Pancreas (tissue), 10 donors: ENCODE measurements at regions not wholly inside any gene's neighbourhood (a gene's known extent, or its start where the extent isn't known, plus 50 kb on each side); places are given as distances from the start of the nearest gene placed in this dataset.

ENCODE experiments used
- ATAC-seq, 4 donors: fragments of 200-7000 bp; cut with Tn5 transposase; one replicate each; pipeline versions ENCODE4 v1.8.0 to v1.9.1; 2020; ENCODE audit warnings: mild to moderate bottlenecking in 4 of 4, moderate library complexity in 4 of 4
- DNase-seq, 6 donors: peaks; one replicate each; pipeline ENCODE4 v3.0.0-alpha.2; 2020
- FAIRE-seq: peaks from 2 replicates; lab custom pipeline; 2012; peaks lifted over from hg19 to GRCh38; lab: Jason Lieb, UNC
- H3K27ac ChIP-seq, 4 donors: fragments of 200-600 bp; sonication (generic); 1 replicate in 3 of 4; 2 replicates in 1 of 4; pipeline versions ENCODE4 v1.5.0 to v1.8.0; 2020
- H3K27me3 ChIP-seq, 4 donors: fragments of 200-600 bp; one replicate each; pipeline ENCODE4 v1.8.0; 2021
- H3K36me3 ChIP-seq, 3 donors: fragments of 200-600 bp; sonication (generic) in 1 of 3; one replicate each; pipeline versions ENCODE4 v1.5.0 to v1.8.0; 2020 to 2021
- H3K4me1 ChIP-seq, 3 donors: fragments of 200-600 bp; one replicate each; pipeline ENCODE4 v1.8.0; 2021
- H3K4me3 ChIP-seq, 4 donors: fragments of 200-600 bp; sonication (generic) in 2 of 4; one replicate each; pipeline versions ENCODE4 v1.5.0 to v1.8.0; 2020 to 2021
- H3K9me3 ChIP-seq, 4 donors: fragments of 200-600 bp; one replicate each; pipeline ENCODE4 v1.8.0; 2021
- CTCF ChIP-seq, 4 donors: fragments of 200-600 bp; sonication (generic) in 3 of 4; IDR thresholded peaks; one replicate each; pipeline versions ENCODE4 v1.5.0 to v1.8.0; 2021; ENCODE audit warnings: antibody characterized with exemption in 4 of 4
- WGBS, 2 donors: extraction: QIAGEN DNeasy Blood & Tissue Kit; methylation state at CpG; one replicate each; pipeline ENCODE4 v1.1.7; 2013; 5-methylcytosine and 5-hydroxymethylcytosine counted together
- intact Hi-C, 3 donors: fragments of 100-400 bp; cut with DNase I; formaldehyde crosslinking; loops; one replicate each; pipeline versions ENCODE4 v1.11.1 to v1.14.2; 2022
- donor health status: healthy with polysubstance abuse.
- donor health status: DM: no; HTN: no; CAD: no; lungs with moderate emphysema.
- donor health status: DM: no; HTN: no; CAD: no.
- donor health status: control.
- donor health status: control.
- donor health status: Bipolar disorder and iron deficiency.
- donor health status: DM: yes; HTN: yes; CAD: no.
- donor health status: DM: no; HTN: no; CAD: no.
- donor health status: DM: no; HTN: no; CAD: no.
- donor health status: DM: yes; HTN: yes; CAD: no.

GRCh38 chr7:52247518-52247917 is 787.9 kb upstream of the POM121L12 start:
- H3K27ac ChIP-seq: no peak overlapping the region
- no peaks in the 10 kb centered on the region for H3K27me3 ChIP-seq
- ATAC-seq (no peak), FAIRE-seq (no peak), DNase-seq (no peak)
- H3K4me1 ChIP-seq: no peaks in the 10 kb centered on the region
- intact Hi-C loops: no loop called here
- WGBS, 2 donors: 58 to 70% methylated on average over 4 of the region's 4 CpGs
- TF ChIP-seq CTCF (IDR thresholded peaks at IDR 0.05): no peak
- H3K9me3 ChIP-seq: no peaks in the 10 kb centered on the region
- H3K36me3 ChIP-seq: no peaks in the 10 kb centered on the region
- no peak overlapping the region for H3K4me3 ChIP-seq

DNA sequence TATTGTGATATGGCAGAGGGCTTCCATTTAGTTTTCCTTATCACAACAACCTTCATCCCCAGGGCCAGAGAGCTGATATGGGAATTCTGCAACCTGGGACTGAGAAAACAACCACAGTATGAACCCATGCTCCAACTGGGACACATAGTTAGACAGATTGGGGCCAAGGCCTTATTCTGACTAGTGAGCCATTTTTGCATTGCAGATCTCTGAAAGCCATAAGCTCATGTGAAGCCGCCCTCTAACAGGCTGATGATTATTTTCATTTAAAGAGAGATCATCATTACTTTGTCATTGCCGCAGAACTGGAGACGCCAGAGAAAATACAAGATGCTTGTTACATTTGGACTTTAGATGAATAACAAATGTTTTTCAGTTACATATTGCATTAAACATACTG is 791.7 kb upstream of the POM121L12 start:
- no peaks in the 10 kb centered on the region for H3K27me3 ChIP-seq
- ATAC-seq (no peak), DNase-seq (no peak), FAIRE-seq (no peak)
- H3K9me3 ChIP-seq: no peaks in the 10 kb centered on the region
- H3K36me3 ChIP-seq: no peaks in the 10 kb centered on the region
- no peaks in the 10 kb centered on the region for H3K4me1 ChIP-seq
- no peak for TF ChIP-seq CTCF (IDR thresholded peaks at IDR 0.05)
- no peak overlapping the region for H3K27ac ChIP-seq
- intact Hi-C loops: no loop called here
- no peak overlapping the region for H3K4me3 ChIP-seq
- WGBS, 2 donors: 81 to 88% methylated on average over 3 of the region's 3 CpGs

DNA sequence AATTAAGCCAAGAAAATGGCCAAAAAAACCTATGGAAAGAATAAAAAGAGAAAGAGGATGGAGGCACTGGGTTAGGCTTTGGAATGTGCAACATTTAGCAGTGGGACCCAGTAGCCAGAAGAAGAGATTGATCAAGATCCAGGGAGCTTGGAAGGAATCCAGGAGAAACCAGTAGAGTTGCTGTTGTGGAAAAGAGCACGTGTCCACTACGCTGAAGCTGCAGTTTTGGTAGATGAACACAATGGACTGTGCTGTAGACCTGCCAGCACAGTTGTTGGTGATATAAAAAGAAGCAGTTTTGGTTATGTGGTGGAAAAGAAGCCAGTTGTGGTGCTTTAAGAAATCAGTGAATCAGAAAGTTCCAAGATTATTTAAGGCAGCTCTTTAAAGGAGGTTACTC is 802.2 kb upstream of the POM121L12 start:
- Histone ChIP-seq H3K4me1 (no peaks in the 10 kb centered on the region), H3K27me3 (no peaks in the 10 kb centered on the region), H3K4me3 (no peak overlapping the region), H3K9me3 (no peaks in the 10 kb centered on the region), H3K36me3 (no peaks in the 10 kb centered on the region), H3K27ac (no peak overlapping the region)
- DNase-seq: no peak
- 52 to 63% methylated on average over 2 of the region's 2 CpGs for WGBS, 2 donors
- TF ChIP-seq CTCF (IDR thresholded peaks at IDR 0.05): no peak
- intact Hi-C loops: no loop called here
- ATAC-seq: no peak
- FAIRE-seq: no peak

GRCh38 chr7:52211930-52212329 is 823.5 kb upstream of the POM121L12 start:
- TF ChIP-seq CTCF (IDR thresholded peaks at IDR 0.05): no peak
- H3K4me3 ChIP-seq: no peak overlapping the region
- FAIRE-seq (no peak), ATAC-seq (no peak), DNase-seq (no peak)
- no peaks in the 10 kb centered on the region for H3K4me1 ChIP-seq
- WGBS, 2 donors: 51 to 53% methylated on average over 3 of the region's 3 CpGs
- H3K9me3 ChIP-seq: no peaks in the 10 kb centered on the region
- no peaks in the 10 kb centered on the region for H3K27me3 ChIP-seq
- H3K27ac ChIP-seq: no peak overlapping the region
- H3K36me3 ChIP-seq: no peaks in the 10 kb centered on the region
- intact Hi-C loops: no loop called here

GRCh38 chr7:52209614-52210013 is 825.8 kb upstream of the POM121L12 start:
- H3K4me3 ChIP-seq: no peak overlapping the region
- no peaks in the 10 kb centered on the region for H3K9me3 ChIP-seq
- TF ChIP-seq CTCF (IDR thresholded peaks at IDR 0.05): no peak
- DNase-seq: no peak
- FAIRE-seq: no peak
- ATAC-seq: no peak
- intact Hi-C loops: no loop called here
- no peak overlapping the region for H3K27ac ChIP-seq
- 35 to 39% methylated on average over 2 of the region's 2 CpGs for WGBS, 2 donors
- H3K27me3 ChIP-seq: no peaks in the 10 kb centered on the region
- H3K36me3 ChIP-seq: no peaks in the 10 kb centered on the region
- no peaks in the 10 kb centered on the region for H3K4me1 ChIP-seq
